ENCODE measurements at regions not wholly inside any gene's neighbourhood (a gene's known extent, or its start where the extent isn't known, plus 50 kb on each side); places are given as distances from the start of the nearest gene placed in this dataset.

- TF ChIP-seq CTCF (IDR thresholded peaks at IDR 0.05; ENCODE audit: insufficient read depth, low read length), result no peak
- H3K4me3 ChIP-seq (ENCODE audit: low read depth, low read length), result no peak overlapping the region
- no peak for DNase-seq (ENCODE audit: low read depth)
Observed at GRCh38 chr4:151874328-151874727, 113.5 kb upstream of the GATB start.

GRCh38 chr4:151866592-151866918 is 105.7 kb upstream of the GATB start:
- peak; percentile 24 for TF ChIP-seq CTCF (IDR thresholded peaks at IDR 0.05; ENCODE audit: insufficient read depth, low read length)
- DNase-seq (ENCODE audit: low read depth), result peak; percentile 49
- no peak overlapping the region for H3K4me3 ChIP-seq (ENCODE audit: low read depth, low read length)

GRCh38 chr4:151865744-151866591 is 105.2 kb upstream of the GATB start:
- TF ChIP-seq CTCF (IDR thresholded peaks at IDR 0.05; ENCODE audit: insufficient read depth, low read length), result no peak
- DNase-seq (ENCODE audit: low read depth), result no peak
- no peak overlapping the region for H3K4me3 ChIP-seq (ENCODE audit: low read depth, low read length)

GRCh38 chr4:151865312-151865711 is 104.5 kb upstream of the GATB start:
- H3K4me3 ChIP-seq (ENCODE audit: low read depth, low read length), result no peak overlapping the region
- no peak for TF ChIP-seq CTCF (IDR thresholded peaks at IDR 0.05; ENCODE audit: insufficient read depth, low read length)
- no peak for DNase-seq (ENCODE audit: low read depth)

GRCh38 chr4:151864068-151864467 is 103.3 kb upstream of the GATB start:
- no peak for DNase-seq (ENCODE audit: low read depth)
- no peak for TF ChIP-seq CTCF (IDR thresholded peaks at IDR 0.05; ENCODE audit: insufficient read depth, low read length)
- H3K4me3 ChIP-seq (ENCODE audit: low read depth, low read length), result no peak overlapping the region

- DNase-seq (ENCODE audit: low read depth), result peak; percentile 20
- no peak for TF ChIP-seq CTCF (IDR thresholded peaks at IDR 0.05; ENCODE audit: insufficient read depth, low read length)
- no peak overlapping the region for H3K4me3 ChIP-seq (ENCODE audit: low read depth, low read length)
Observed at GRCh38 chr4:151862766-151863165, 102.0 kb upstream of the GATB start.
